NCI-H2171 (cell line): ENCODE measurements at regions not wholly inside any gene's neighbourhood (a gene's known extent, or its start where the extent isn't known, plus 50 kb on each side); places are given as distances from the start of the nearest gene placed in this dataset.

Experiments used
- DNase-seq: peaks from one replicate; lab custom pipeline; 2025; lab: John Stamatoyannopoulos, UW

DNA sequence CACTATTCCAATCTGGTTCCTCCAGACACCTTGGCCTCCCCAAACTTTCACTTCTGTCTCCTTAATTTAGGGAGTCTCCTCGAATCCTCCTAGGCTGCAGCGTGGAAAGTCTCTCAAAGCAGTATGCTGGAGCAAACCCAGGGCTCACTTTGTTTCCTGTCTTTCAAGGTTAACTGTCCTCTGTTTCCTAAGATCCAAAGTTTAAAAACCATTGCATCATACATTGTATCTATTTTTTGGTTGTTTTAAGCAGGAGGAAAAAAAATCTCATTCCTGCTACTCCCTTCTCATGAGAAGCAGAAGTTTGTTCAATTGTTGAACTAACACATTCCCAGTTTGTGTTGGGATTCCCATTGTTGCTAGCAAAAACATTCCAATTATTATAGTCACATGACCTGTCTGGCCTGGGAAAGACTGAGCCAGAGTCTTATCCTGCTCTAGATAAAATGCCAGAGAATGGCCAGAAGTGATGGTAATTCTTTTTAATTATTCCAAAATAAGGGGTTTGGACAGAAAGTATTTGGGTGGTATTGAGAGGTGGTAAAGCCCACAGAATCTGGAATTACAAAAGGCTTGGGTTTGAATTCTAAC is 67.3 kb downstream of the HSPB8 start:
- no peak for DNase-seq

GRCh38 chr12:119247007-119247719 is 68.4 kb downstream of the HSPB8 start:
- no peak for DNase-seq

GRCh38 chr12:119247720-119248043 is 69.0 kb downstream of the HSPB8 start:
- DNase-seq: no peak

DNA sequence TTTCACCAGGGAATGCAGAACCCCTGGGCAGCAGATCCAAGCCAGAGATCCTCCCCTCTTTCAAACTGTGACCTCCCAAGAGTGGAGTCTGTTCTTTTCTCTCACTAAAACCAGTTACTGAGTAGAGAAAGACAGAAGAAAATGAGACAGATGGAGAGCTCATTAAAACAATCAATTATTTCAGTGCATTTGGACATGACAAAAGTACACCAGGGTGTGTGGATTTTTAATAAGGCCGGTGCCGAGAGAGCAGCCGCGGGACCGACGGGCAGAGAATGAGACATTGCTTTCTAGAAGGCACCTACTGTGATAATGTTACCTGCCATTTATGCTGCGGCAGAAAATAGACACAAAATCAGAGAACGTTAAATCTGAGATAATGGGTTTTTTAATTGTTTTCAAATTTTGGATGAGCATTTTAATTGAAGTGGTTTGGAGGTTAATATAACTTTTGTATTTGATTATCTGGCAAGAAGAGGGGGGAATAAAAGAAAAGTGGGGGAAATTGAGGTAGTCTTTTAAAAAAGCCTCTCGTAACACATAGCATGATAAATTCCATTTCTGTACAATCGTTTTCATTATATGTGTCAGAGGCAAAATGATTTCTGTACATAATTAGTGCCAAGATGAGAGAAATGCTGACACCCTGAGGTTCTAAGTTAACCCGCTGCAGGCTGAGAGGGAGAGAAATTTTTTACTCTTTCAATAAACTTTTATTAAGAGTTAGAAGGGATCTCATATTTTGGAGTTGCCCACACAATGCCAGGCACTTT is 70.8 kb downstream of the HSPB8 start:
- DNase-seq: no peak

DNA sequence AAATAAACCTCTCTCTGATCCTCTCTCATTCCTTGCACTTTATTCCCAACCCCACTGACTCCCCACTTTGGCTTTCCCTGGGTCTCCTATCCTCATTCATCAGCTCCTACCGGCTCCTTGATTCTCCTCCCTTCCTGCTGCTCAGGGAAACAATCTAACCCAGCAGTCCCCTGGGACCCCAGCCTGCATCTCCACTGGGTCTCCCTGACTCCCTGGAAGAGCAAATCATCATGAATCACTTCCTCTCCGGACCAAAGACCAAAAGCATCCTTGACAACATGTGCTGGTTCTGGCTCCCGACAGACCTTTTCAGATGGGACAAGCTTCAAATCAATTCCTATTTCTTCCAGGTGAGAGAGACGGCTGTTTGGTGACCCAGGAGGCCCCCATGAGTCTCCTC is 76.6 kb downstream of the HSPB8 start:
- no peak for DNase-seq

DNA sequence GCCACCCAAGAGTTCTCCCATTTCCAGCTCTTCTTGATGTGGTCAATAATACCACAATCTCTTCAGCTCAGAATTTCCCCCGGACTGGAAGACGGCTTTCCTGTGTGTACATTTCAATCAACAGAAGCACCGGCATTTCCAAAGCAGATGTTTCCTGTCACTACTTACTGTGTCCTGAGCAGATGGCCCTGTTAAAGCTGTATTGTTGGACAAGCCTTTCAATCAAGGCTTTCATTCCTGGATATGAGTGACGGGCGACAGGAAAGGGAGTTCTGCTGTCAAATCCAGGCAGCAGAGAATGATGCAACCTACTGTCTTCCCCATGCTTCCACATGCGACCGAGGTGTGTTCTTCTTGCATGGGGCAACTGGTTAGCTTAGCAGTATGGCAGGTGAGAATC is 76.4 kb upstream of the CCDC60 start:
- peak; percentile 56 for DNase-seq

DNA sequence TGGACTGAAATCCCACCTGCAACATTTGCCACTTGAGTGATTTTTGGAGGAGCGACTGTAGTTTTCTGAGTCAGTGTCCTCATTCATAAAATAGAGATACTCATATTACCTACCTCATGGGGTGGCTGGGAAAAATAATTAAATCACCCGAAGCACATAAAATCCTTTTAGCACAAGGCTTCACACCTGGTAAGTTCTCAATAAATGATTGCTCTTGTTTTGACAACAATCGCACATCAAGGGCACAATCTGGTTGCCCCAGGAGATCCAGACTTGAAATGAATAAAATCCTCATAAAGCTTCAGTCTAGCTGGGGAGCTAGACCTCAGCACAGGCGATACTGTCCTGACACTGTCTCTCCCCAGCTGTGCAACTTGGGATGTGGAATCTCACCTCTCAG is 76.0 kb upstream of the CCDC60 start:
- no peak for DNase-seq

GRCh38 chr12:119259484-119259883 is 75.0 kb upstream of the CCDC60 start:
- DNase-seq: no peak

DNA sequence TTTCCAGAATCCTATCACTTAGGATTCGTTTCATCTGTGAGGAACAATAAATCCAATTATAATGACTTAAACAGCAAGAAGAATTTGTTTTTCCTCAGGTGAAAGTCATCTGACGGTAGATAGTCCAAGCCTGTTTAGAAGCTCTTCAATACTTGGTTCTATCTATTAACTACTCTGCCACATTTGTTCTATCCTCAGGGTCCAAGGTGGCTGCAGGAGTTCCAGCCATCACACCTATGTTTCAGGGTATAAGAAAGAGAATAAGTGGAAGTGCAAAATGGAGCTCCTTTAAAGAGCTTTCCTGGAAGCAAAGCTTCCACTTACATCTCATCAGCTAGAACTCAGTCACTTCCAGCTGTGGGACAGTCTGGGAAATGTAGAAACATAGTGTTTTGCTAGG is 72.1 kb upstream of the CCDC60 start:
- DNase-seq: no peak

DNA sequence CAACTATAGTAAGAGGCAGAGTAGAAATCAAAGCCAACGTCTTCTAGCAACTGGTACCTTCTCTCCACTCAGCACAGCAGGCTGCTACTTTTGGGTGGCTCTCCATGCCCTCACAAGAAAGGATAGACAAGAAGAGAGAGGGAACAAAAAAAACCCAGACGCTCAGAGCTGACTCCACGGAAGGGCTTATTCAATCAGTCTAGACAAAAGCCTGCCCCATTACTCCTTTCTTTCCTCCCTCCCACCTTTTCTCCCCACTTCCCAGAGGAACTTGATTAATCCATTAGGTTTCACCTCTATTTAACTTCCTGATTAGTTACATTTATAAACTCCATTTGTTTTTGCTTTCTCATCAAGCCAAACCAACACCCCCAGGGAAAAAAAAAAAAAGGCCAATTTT is 71.1 kb upstream of the CCDC60 start:
- no peak for DNase-seq

DNA sequence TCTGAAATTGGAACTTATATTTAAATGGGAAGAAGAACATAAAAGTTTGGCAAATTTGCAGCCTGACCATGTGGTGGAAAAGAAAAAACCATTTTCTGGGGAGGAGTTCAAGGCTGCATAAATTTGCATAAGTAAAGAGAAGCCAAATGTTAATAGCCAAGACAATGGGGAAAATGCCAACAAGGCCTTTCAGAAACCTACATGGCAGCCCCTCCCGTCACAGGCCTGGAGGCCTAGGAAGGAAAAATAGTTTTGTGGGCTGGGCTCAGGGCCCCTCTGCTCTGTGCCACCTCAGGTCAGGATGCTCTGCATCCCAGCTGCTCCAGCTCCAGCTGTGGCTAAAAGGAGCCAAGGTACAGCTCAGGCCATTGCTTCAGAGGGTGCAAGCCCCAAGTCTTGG is 67.6 kb upstream of the CCDC60 start:
- DNase-seq: no peak

GRCh38 chr12:119274636-119275065 is 59.9 kb upstream of the CCDC60 start:
- no peak for DNase-seq

DNA sequence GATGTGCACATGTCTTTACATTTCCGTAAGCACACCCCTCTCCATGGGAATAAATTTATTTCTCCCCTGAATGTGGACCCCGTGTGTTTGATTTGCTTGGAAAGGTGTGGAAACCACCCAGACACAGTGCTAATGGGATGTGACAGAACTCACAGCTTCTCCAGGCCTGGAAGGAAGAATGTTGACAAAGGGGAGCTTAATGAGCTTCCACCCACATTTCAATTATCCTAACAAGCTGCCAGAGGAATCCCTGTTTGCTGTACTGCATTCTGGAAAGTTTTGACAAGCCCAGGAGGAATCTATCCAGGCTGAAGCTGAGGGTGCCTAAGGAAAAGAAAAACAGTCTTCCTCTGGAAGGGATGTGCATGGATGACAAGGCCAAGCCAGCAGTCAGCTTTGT is 51.2 kb upstream of the CCDC60 start:
- no peak for DNase-seq
